CD14-positive monocyte (primary cell): ENCODE measurements at regions not wholly inside any gene's neighbourhood (a gene's known extent, or its start where the extent isn't known, plus 50 kb on each side); places are given as distances from the start of the nearest gene placed in this dataset.

Source experiments
- DNase-seq, 3 donors: peaks; one replicate each; pipeline ENCODE4 v3.0.0-alpha.2; 2011 to 2022
- H2AFZ ChIP-seq: 2 replicates; pipeline ENCODE4 v1.6.0; 2012; ENCODE audit warnings: mild to moderate bottlenecking, low read depth, low read length, inconsistent platforms; ENCODE audit not compliant: insufficient read depth, poor library complexity, severe bottlenecking
- H3K27ac ChIP-seq, 2 donors: 1 replicate in 1 of 2; 2 replicates in 1 of 2; pipeline ENCODE4 v1.5.1; 2012 to 2013; ENCODE audit warnings: low read length in 2 of 2, control low read depth in 1 of 2, inconsistent platforms in 1 of 2, low read depth in 1 of 2, mild to moderate bottlenecking in 1 of 2
- H3K27me3 ChIP-seq, 2 donors: one replicate each; pipeline versions ENCODE4 v1.6.0 to v1.6.1; 2011 to 2013; ENCODE audit warnings: low read length in 2 of 2; ENCODE audit not compliant: control insufficient read depth in 2 of 2, insufficient read depth in 2 of 2
- H3K36me3 ChIP-seq, 2 donors: replicated peaks in 1 of 2; 1 replicate in 1 of 2; 2 replicates in 1 of 2; pipeline versions ENCODE4 v1.5.1 to v1.6.1; 2012 to 2013; ENCODE audit warnings: low read length in 2 of 2, control low read depth in 1 of 2, inconsistent platforms in 1 of 2, mild to moderate bottlenecking in 1 of 2; ENCODE audit not compliant: insufficient read depth in 2 of 2, control insufficient read depth in 1 of 2
- H3K4me1 ChIP-seq, 2 donors: 1 replicate in 1 of 2; 2 replicates in 1 of 2; pipeline versions ENCODE4 v1.5.1 to v1.6.1; 2012 to 2013; ENCODE audit warnings: low read length in 2 of 2, control low read depth in 1 of 2, inconsistent platforms in 1 of 2, mild to moderate bottlenecking in 1 of 2, moderate library complexity in 1 of 2; ENCODE audit not compliant: insufficient read depth in 2 of 2, control insufficient read depth in 1 of 2
- H3K4me2 ChIP-seq: replicated peaks from 2 replicates; pipeline ENCODE3; 2012; ENCODE audit warnings: low read length, moderate library complexity, mild to moderate bottlenecking; ENCODE audit not compliant: poor library complexity, severe bottlenecking; ENCODE audit errors: extremely low read depth
- H3K4me3 ChIP-seq, 3 experiments: fragments of 200-600 bp in 1 of 3; sonication (generic) in 1 of 3; replicated peaks in 1 of 3; 1 replicate in 2 of 3; 2 replicates in 1 of 3; pipeline ENCODE4 v1.5.1; 2011 to 2013; ENCODE audit warnings: low read length in 3 of 3, mild to moderate bottlenecking in 3 of 3, control low read depth in 2 of 3, low read depth in 2 of 3, inconsistent platforms in 1 of 3, moderate library complexity in 1 of 3
- H3K79me2 ChIP-seq: 2 replicates; pipeline ENCODE4 v1.6.0; 2012; ENCODE audit warnings: mild to moderate bottlenecking, control low read depth, inconsistent platforms, low read length, moderate library complexity; ENCODE audit not compliant: insufficient read depth
- H3K9ac ChIP-seq: 2 replicates; pipeline ENCODE4 v1.6.0; 2017; ENCODE audit warnings: low read length, mild to moderate bottlenecking; ENCODE audit not compliant: insufficient read depth, poor library complexity, severe bottlenecking
- H3K9me3 ChIP-seq, 2 donors: replicated peaks in 1 of 2; 1 replicate in 1 of 2; 2 replicates in 1 of 2; pipeline versions ENCODE4 v1.5.1 to v1.6.1; 2012 to 2013; ENCODE audit warnings: low read length in 2 of 2, control low read depth in 1 of 2; ENCODE audit not compliant: control insufficient read depth in 1 of 2, insufficient read depth in 1 of 2
- H4K20me1 ChIP-seq: 2 replicates; pipeline ENCODE4 v1.6.0; 2012; ENCODE audit warnings: mild to moderate bottlenecking, low read length, control low read depth, moderate library complexity; ENCODE audit not compliant: insufficient read depth
- H3K27ac Mint-ChIP-seq, 7 donors: one replicate each; pipeline ENCODE4 v1.8.0; 2020; ENCODE audit warnings: mild to moderate bottlenecking in 7 of 7, mixed read lengths in 7 of 7, moderate library complexity in 6 of 7, inconsistent platforms in 2 of 7
- H3K27me3 Mint-ChIP-seq, 3 donors: one replicate each; pipeline ENCODE4 v1.8.0; 2021 to 2022; ENCODE audit warnings: low read depth in 3 of 3, mild to moderate bottlenecking in 3 of 3, mixed read lengths in 3 of 3, moderate library complexity in 3 of 3, inconsistent platforms in 1 of 3
- H3K36me3 Mint-ChIP-seq, 2 donors: one replicate each; pipeline ENCODE4 v1.8.0; 2020; ENCODE audit warnings: mixed read lengths in 2 of 2, inconsistent platforms in 1 of 2, mild to moderate bottlenecking in 1 of 2
- H3K4me1 Mint-ChIP-seq: one replicate; pipeline ENCODE4 v1.8.0; 2020; ENCODE audit warnings: mild to moderate bottlenecking, mixed read lengths
- H3K4me3 Mint-ChIP-seq, 2 donors: one replicate each; pipeline ENCODE4 v1.8.0; 2020; ENCODE audit warnings: mild to moderate bottlenecking in 2 of 2, mixed read lengths in 2 of 2, moderate library complexity in 1 of 2
- H3K9me3 Mint-ChIP-seq, 7 donors: one replicate each; pipeline ENCODE4 v1.8.0; 2020 to 2022; ENCODE audit warnings: mixed read lengths in 7 of 7, mild to moderate bottlenecking in 6 of 7, moderate library complexity in 6 of 7, inconsistent platforms in 2 of 7
- WGBS: methylation state at CpG from one replicate; pipeline ENCODE4 v1.1.5; 2013; ENCODE audit warnings: missing lambda C conversion rate; ENCODE audit not compliant: insufficient coverage; 5-methylcytosine and 5-hydroxymethylcytosine counted together
- intact Hi-C, 2 donors: fragments of 100-400 bp; cut with micrococcal nuclease; formaldehyde crosslinking; loops; one replicate each; pipeline versions ENCODE4 v1.15.0 to v1.15.1; 2023
- TF ChIP-seq, protein P1 (sequence below): fragments of 200-600 bp; IDR thresholded peaks from one replicate; pipeline ENCODE4 v1.8.0; 2022; ENCODE audit warnings: antibody characterized with exemption, mild to moderate bottlenecking

DNA sequence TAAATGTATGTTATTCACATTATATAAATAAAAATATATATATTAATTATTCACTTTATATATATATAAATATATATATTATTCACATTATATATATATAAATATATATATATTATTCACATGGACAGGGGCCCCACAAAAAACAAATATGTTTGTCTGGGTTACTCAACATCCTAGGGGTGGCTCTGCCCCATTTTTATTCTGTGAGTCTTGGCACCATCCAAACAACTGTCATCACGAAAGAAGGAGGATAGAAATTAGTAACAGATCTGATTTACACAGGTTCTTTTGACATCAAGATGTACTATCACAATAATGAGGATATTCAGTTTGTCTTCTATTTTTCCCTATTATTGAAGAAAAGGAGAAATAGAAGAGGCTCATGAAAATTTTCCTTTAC, 187.3 kb downstream of the GPX5 start:
- no CpG with 5 or more reads among the region's 1 CpG for WGBS
- Mint-ChIP-seq H3K27ac (no peak overlapping the region), H3K27me3 (peaks cover 32 to 42% (median 36%) of the 10 kb centered on the region in 3 donors)

DNA sequence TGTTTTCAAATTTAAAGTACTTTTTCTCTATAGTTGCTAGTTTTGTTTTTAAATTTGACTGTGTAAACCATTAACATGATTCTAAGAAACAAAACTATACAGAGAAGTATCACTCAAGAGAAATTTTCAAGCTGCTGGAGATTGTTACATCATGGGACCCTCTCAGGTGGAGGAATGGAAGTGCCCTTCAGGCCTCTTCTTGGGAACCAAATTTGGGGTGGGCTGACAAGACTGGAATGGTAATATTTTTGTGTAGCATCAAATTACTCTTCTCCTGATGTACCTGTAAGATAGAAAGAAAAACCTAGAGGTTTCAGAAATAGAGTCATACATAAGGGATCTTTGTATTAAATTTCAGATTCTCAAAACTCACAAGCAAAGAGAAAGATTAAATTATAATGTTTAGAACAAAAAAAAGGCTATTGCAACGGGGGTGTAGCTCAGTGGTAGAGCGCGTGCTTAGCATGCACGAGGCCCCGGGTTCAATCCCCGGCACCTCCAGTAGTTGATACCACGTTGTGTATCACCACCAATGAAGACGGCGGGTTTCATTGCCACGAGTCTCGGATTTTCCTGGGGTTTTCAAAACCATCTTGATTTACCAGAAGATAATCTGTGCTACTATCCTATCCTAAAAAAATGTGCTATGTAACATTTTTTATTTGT, 193.7 kb downstream of the GPX5 start:
- H3K27me3 ChIP-seq = peaks cover 17 to 19% of the 10 kb centered on the region in 2 donors
- H3K36me3 ChIP-seq = no peaks in the 10 kb centered on the region
- Mint-ChIP-seq H3K27ac (no peak overlapping the region), H3K36me3 (no peaks in the 10 kb centered on the region), H3K4me3 (peak overlapping the region in 1 of 2 donors; percentile 26), H3K27me3 (peaks cover 25 to 33% (median 32%) of the 10 kb centered on the region in 3 donors), H3K9me3 (peaks cover 0 to 10% (median 6%) of the 10 kb centered on the region in 7 donors), H3K4me1 (no peaks in the 10 kb centered on the region)
- TF ChIP-seq, protein P1, sequence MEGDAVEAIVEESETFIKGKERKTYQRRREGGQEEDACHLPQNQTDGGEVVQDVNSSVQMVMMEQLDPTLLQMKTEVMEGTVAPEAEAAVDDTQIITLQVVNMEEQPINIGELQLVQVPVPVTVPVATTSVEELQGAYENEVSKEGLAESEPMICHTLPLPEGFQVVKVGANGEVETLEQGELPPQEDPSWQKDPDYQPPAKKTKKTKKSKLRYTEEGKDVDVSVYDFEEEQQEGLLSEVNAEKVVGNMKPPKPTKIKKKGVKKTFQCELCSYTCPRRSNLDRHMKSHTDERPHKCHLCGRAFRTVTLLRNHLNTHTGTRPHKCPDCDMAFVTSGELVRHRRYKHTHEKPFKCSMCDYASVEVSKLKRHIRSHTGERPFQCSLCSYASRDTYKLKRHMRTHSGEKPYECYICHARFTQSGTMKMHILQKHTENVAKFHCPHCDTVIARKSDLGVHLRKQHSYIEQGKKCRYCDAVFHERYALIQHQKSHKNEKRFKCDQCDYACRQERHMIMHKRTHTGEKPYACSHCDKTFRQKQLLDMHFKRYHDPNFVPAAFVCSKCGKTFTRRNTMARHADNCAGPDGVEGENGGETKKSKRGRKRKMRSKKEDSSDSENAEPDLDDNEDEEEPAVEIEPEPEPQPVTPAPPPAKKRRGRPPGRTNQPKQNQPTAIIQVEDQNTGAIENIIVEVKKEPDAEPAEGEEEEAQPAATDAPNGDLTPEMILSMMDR = no peak
- DNase-seq = no peak
- H3K27ac ChIP-seq = no peak overlapping the region
- no peaks in the 10 kb centered on the region for H4K20me1 ChIP-seq
- H3K4me3 ChIP-seq = no peak overlapping the region
- H3K79me2 ChIP-seq = no peaks in the 10 kb centered on the region
- no peak overlapping the region for H2AFZ ChIP-seq
- H3K4me2 ChIP-seq = no peak overlapping the region
- no peaks in the 10 kb centered on the region for H3K4me1 ChIP-seq
- H3K9ac ChIP-seq = no peak overlapping the region
- no peaks in the 10 kb centered on the region for H3K9me3 ChIP-seq
- 10% methylated on average over 4 of the region's 11 CpGs for WGBS
- intact Hi-C loops = no loop called here

More for the DNA sequence above, 187.3 kb downstream of the GPX5 start:
- DNase-seq = no peak
- no peaks in the 10 kb centered on the region for H4K20me1 ChIP-seq
- peaks cover 24 to 34% of the 10 kb centered on the region in 2 donors for H3K27me3 ChIP-seq
- H3K4me2 ChIP-seq = no peak overlapping the region
- H3K9me3 Mint-ChIP-seq = peaks cover 13 to 34% (median 30%) of the 10 kb centered on the region in 7 donors
- peaks cover 16 to 30% of the 10 kb centered on the region in 2 donors for H3K9me3 ChIP-seq
- no peak overlapping the region for H3K4me3 ChIP-seq
- peaks cover 6% of the 10 kb centered on the region for H3K4me1 Mint-ChIP-seq
- TF ChIP-seq, protein P1 = no peak
- no peaks in the 10 kb centered on the region for H3K4me1 ChIP-seq
- no peaks in the 10 kb centered on the region for H3K36me3 ChIP-seq
- H2AFZ ChIP-seq = no peak overlapping the region
- no peak overlapping the region for H3K4me3 Mint-ChIP-seq
- no peaks in the 10 kb centered on the region for H3K79me2 ChIP-seq
- peaks cover 0 to 3% of the 10 kb centered on the region in 2 donors for H3K36me3 Mint-ChIP-seq
- H3K27ac ChIP-seq = no peak overlapping the region
- intact Hi-C loops = no loop called here
- no peak overlapping the region for H3K9ac ChIP-seq
